HG03175 (cell line): ENCODE measurements at regions not wholly inside any gene's neighbourhood (a gene's known extent, or its start where the extent isn't known, plus 50 kb on each side); places are given as distances from the start of the nearest gene placed in this dataset.

Source experiments
- ATAC-seq: cut with Tn5 transposase; IDR thresholded peaks from one replicate; pipeline ENCODE4 v1.9.1; 2021; ENCODE audit warnings: mild to moderate bottlenecking, moderate library complexity; ENCODE audit not compliant: unreplicated experiment

DNA sequence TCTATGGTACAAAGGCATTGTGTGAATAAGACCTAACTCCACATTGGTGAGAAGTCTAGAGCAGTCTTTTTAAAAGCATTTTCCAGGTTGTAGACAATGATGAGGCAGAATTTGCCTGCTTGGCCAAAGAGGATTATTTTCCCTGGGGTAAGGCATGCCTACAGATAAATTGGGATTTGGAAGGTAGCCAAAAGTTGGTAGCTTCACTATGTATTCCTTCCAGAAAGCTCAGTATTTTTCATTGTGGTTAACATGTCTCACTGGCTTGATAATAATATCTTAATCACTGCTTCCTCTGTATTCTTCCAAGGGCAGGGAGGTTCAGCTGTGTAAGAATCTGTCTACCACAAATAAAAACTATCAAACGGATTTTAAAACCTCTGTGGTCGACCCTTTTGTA lies 590.8 kb upstream of the PRMT6 start:
- ATAC-seq, result no peak

DNA sequence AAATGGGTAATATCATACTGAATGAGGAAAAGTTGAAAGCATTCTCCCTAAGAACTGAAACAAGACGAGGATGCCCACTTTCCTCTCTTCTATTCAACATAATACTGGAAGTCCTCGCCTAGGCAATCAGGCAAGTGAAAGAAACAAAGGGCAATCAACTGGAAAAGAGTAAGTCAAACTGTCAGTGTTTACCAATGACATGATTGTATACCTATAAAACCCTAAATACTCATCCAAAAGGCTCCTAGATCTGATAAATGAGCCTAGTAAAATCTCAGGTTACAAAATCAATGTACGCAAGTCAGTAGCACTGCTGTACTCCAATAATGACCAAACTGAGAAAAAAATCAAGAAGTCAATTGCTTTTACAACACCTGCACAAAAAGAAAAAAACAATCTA lies 575.8 kb upstream of the PRMT6 start:
- no peak for ATAC-seq

DNA sequence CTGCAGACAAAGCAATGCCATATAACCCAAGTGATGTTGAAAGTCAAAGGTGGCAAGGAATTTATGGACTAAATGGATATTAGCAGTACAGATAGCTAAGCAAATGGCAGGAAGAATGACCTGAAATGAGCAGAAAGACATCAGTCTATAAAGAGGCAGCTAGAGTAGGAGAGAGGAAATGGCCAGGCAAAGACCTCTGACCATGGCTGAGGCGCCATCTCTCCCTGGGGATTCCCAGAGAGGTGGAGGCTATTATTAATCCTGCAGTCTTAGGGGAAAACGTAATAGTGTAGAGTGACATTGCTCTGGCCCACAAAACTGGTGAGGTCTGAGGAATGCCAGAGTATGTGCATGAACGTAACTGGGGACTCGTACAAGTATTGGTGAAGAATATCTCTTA lies 563.6 kb upstream of the PRMT6 start:
- ATAC-seq, result no peak

DNA sequence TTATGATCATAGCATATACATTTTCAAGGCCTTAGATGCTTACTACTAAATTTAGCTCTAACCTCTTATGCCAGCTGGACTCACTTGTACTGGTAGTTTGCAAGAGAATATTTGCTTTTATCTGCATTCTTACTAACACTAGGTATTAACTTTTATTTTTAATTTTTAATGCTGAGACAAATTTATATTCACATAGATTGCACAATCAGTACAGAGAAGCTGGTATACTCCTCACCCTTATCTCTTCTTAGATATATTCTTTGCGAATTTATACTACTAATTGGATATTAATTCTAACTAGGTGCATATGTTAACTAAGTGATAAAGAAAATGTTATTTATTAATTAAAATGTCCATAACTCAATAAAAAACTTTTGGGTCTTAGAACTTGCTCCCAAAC lies 561.8 kb upstream of the PRMT6 start:
- ATAC-seq, result no peak

DNA sequence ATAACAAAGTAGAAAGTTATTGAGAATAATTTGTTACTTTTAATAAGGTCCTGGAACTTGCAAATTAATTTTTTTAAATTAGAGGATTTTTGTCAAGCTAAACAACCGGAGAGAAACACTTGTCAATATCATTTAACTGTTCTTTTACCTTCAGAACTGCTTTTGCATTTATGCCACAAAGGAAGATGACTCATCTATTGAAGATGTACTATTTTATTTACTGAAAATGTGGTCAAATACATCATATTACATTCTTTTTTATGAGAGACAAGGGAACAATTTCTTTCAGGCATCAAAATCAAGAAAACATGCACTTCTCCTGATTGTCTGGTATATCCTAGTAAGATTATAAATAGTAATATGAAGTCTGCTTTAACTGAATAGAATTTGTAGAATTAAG lies 558.2 kb upstream of the PRMT6 start:
- ATAC-seq, result no peak

DNA sequence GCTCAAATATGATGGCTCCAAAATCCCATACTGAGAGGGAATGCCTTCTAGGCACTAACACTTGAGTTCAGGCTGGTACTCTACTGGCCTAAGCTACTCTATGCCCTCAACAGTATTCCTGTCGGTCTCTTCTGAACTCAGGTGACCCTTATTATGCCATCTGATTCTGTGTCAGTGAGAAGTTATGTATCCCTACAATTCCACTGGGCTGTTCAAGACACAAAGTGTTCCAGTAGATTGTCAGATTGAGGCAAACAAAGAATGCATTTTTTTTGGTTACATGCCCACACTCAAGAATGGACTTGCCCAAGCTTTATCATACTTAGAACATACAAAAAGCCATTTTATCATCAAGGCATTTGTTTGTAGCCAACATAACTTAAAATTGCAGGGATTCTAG lies 553.8 kb upstream of the PRMT6 start:
- no peak for ATAC-seq

DNA sequence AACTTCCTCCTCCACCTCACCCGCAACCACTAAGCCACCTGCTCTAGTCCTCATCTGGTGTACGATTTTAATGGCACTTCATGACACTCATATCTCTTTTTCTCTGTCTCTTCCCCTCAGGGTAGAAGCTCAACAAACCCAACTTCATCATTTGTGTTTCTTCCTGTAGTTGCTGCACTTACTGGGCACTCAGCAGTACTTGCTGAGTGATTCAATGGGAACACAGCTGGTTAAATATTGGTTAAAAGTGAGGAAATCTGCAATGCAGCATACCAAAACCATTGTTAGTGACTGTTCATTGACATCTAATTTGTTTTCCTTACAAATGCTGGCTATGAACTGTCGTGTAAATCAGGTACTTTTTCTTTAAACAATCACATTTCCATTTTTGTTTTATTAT lies 541.1 kb upstream of the PRMT6 start:
- ATAC-seq, result no peak

DNA sequence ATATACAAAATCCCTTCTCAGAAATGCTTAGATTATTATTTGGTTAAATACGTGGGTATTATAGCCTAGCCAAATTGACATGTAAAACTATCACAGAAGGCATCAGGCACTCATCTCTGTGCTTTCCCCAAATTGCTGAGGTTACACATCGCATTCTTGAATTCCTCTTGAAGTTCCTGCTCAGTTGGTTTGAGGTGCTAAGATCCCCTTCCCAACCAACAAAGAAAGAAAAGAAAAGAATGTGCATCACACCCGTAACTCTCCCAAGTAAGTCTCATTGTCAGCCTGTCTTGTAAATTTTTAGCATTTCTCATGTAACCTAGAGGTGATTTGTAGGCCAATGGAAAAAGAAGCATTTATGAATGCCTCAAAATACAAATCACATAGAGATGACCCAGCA lies 539.2 kb upstream of the PRMT6 start:
- no peak for ATAC-seq

DNA sequence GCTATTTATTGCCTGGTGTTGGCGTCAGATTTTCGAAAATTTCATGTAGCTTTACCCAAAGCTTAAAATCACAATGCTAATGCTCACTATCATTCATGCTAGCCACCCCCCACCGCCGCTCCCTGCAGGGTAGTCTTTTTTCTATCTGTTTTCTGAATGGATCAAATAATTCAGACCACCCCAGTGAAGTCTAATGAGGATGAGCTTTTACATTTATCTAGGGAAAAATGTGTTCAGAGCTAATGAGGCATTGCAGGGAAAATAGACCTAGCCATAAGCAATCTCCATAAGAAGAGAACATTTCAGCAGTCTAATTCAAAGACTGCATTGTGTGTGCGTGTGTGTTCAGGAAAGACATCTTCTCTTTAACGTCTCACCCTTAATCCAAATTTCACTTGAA lies 533.0 kb upstream of the PRMT6 start:
- no peak for ATAC-seq

DNA sequence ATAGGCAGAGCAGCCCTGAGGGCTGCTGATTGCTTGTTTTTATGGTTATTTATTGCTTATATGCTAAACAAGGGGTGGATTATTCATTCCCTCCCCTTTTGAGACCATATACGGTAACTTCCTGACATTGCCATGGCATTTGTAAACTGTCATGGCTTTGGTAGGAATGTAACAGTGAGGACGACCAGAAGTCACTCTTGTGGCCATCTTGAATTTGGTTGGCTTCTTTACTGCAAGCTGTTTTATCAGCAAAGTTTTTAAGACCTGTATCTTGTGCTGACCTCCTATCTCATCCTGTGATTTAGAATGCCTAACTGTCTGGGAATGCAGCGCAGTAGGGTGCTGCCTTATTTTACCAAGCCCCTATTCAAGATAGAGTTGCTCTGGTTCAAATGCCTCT lies 531.8 kb upstream of the PRMT6 start:
- ATAC-seq, result no peak

DNA sequence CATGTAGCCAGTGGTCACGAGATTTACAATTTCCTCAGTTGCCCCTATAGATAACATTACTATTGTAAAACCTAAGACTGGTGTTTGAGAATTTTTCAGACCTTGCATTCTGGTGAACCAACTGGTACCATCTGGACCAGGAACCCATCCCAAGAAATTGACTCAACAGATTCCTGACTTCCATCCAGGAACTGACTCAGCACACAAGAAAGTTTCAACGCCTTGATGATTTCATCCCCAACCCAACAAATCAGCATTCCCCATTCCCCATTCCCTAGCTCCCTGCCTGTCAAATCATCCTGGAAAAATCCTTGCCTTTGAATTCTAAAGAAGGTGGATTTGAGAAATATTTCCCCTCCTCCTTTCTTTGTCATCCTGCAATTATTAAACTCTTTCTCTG lies 529.8 kb upstream of the PRMT6 start:
- ATAC-seq, result no peak

DNA sequence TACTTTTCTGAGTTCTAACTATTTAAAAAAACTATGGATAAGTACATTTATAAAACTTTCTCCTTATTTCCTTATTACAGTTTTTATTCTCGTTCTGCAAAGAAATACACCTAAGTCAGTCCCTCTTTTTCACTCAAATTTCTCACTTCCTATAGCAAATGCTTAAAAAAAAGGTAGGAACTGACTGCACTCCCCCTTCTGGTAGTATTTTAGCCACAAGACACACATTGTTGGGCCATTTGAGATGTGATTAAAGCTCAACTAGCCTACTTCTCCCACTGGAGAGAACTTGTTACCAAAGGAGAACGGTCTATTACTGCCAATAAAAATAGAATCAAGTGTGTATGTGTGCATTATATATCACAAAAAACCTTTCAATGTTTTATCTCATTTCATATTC lies 521.9 kb upstream of the PRMT6 start:
- no peak for ATAC-seq

DNA sequence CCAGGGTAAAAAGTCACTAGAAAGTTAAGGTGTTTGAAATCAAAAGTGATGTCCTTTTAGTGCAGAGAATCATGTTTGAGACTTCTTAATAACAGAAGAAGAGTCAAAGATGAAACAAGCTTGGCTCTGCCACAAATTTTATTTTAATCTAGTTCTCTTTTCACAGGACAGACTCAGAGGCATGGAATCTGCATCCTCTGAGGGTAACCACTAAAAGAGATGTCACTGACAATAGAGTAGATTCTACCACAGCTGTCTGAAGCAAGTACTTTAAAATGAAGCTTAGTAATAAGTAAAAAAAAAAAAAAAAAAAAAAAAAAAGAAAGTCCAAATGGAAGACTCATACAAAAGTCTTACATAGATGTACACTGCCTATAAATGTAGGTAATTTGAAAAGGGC lies 519.7 kb upstream of the PRMT6 start:
- no peak for ATAC-seq

DNA sequence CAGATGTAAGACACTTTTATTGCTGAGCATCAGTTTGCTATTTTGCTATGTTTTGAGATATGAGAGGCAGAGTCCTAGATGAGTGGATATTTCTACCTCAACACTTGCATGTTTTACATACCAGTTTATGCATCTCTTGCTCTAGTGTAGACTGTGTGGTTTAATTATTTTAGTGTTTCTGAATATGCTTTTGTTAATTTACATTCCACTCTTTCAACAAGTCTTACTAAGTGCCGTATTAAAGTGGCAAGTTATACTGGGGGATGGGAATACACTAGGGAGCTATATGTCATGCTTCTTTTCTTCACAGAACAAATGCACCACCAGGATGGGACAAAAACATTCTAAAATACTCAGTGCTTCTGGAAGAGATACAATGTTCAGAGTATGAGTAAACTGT lies 507.7 kb upstream of the PRMT6 start:
- ATAC-seq, result no peak

DNA sequence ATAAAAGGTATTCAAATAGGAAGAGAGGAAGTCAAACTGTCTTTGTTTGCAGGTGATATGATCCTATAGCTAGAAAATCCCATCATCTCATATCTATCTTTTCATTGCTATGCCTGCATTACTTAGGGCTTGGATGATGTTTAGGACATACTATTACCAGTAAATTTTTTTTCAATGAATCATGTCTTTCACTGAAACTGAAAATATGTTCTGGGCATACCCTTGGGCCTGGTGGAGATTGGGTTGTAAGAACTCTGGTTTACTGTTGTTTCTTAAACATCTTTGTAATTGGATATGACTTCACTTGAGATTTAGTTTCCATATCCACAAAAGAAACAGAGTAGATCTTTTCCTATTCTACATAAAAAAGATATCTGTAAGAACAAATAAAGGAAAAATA lies 502.2 kb upstream of the PRMT6 start:
- ATAC-seq, result no peak

DNA sequence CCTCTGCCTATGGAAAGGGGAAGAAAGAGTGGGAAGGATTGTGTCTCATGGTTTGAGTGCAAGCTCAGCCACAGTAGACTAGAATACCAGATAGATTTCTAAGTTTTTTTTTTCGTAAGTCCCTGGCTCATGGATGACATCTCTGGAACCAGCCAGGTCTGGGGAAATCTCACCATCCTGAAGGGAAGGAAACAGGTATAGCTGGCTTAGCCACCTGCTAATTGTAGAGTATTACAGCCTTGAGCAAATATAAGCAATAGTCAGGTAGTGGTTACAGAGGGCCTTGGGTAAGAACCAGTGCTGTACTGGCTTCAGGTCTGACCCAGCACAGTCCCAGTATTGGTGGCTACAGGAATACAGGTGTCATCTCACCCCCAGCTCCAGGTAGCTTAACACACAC lies 500.9 kb upstream of the PRMT6 start:
- no peak for ATAC-seq

DNA sequence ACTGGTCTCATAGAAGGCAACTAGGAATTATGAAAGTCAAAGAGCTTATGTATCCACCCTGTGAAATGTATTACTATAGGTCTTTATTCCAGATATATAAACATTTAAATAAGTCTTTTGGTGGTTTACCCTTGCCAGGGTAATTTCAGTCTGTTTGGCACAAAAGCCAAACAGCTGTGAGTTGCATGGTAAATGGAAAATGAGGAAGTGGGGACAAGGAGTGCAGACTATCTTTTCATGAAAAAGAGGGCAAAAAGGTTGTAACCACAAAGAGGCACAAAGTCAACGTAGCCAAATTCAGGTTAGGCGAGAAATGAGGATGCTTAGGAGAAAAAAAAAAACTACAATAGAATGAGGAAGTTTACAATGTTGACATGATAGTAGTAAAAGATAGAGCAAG lies 492.3 kb upstream of the PRMT6 start:
- no peak for ATAC-seq

DNA sequence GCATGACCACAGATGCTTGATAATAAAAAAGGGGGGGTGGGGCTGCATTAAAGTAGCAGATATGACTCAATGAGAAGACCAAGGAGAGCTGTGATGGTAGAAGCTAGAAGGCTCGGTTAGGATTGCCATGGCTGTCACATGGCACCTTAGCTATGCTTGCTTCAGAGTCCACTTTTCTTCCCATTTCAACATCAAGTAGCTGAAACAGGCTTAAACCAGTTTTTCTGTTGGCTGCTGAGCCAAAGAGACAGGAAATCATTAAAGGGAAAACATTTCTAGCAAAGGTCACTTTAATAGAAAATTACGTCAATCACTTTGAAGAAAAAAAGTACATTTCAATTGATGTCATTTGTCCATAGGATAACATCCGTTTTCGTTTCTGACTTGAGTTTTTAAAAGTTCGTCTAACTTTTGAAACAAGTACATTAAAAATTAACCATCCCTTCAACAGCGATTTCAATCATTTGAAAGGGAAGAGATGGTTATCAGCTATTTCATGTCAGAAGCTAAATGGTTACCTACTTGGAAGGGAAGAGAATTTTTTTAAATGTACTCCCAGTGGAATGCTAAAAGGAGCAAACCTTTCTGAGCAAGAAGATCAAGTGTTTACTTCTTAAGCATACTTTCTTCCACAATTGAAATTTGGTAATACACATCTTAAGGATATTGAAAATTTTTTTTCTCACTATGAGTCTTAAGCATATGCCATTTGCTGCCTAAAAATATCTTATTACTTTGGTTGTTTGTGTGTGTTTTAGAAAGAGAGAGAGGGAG lies 488.1 kb upstream of the PRMT6 start:
- ATAC-seq, result no peak

DNA sequence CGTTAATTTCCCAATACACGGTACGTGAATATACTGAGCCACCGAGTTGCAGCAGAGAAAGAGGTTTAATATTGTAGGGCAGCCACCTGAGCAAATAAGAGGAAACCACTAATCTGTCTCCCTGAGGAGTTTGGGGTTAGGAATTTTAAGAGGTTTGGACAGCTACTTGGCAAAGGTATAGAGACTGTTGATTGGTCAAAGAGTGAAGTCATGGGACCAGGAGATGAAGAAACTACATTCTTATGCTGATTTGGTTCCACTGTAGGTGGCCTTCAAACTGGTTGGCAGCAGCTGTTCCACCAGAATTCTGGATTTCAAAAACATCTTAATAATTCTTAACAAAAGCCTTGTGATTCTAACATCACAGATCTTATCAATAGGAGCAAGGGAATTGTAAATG lies 485.4 kb upstream of the PRMT6 start:
- ATAC-seq, result no peak

DNA sequence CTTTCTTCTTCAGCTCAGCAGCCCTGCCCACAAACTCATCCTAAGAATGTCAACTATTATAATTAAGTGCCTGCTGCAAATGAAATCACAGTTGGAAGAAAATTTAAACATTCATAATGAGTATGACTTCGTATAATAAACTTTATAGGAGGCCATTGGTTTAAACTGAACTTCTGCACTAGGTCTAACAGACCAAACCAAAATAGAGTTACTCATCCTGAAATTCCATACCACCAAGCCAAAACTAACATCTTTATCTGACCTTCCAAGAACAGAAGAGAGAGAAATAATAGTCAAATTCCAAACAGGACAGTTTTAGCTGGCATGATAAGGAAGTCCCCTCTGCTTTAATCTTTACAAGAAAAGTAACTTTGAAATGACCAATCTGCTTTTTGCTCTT lies 472.4 kb upstream of the PRMT6 start:
- ATAC-seq, result no peak

DNA sequence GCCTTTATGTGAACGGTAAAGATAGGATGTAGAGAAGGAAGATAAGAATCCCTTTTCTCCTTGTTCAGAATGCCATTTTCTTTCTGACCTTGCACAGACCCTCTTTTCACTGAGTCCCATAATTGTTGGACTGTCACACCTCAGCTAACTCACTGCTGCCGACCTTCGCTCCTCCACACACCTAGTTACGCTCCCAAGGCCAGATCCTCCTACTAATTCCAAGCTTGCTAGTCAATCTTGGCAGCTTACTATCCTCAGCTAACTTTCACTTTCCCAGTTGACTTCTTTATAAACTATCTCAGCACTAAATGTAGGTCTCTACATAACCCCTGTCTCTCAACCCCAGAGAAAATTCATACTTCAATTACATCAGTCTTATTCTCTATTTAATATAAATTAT lies 471.8 kb upstream of the PRMT6 start:
- ATAC-seq, result no peak

DNA sequence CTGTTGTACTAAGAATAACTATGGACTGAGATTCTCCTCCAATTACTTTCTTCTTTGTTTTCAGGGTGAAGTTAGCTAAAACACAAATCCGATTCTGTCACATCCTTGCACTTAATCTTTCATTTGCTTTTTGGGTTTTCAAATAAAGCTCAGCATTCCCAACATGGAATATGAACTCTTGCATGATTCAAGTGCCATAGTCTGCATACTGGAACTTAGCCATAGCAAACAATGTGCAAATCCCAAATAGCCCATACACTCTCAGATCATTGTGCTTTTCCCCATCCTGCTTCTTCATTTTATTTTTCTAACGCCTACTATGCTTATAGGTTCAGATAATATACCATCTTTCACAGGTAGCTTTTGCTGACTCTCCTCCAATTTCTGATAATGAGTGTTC lies 455.8 kb upstream of the PRMT6 start:
- ATAC-seq, result no peak

DNA sequence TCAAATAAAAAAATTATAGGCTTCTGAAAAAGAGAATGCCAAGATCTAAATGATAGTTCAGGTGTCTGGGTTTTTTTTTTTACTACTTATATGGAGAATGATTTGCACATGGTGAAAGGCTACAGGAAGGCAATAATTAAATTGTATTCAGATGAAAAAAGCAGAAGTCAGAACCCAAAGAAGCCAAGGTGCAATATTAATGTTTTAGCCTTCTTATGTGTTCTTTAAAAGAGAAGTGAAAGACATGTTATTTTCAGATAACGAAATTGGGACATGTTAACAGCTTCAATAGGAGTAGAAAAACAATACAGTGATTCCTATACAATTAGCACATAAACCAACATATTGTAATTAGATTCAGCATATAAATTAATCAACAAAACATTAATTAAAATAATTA lies 452.9 kb upstream of the PRMT6 start:
- no peak for ATAC-seq
